GM10266 (cell line): ENCODE measurements at regions not wholly inside any gene's neighbourhood (a gene's known extent, or its start where the extent isn't known, plus 50 kb on each side); places are given as distances from the start of the nearest gene placed in this dataset.

Experiments used
- DNase-seq: peaks from one replicate; pipeline ENCODE4 v3.0.0; 2012; ENCODE audit errors: extremely low spot score
- CTCF ChIP-seq: IDR thresholded peaks from 2 replicates; pipeline ENCODE4 v1.5.1; 2012; ENCODE audit warnings: mild to moderate bottlenecking, low read depth; ENCODE audit not compliant: control insufficient read depth, insufficient read depth; ENCODE audit errors: missing control alignments

GRCh38 chr10:90464329-90464728 is 393.5 kb downstream of the HTR7 start:
- TF ChIP-seq CTCF, result no peak
- no peak for DNase-seq

- no peak for DNase-seq
These were observed 386.9 kb downstream of the HTR7 start for GRCh38 chr10:90470966-90471365.

GRCh38 chr10:90480466-90480865 is 377.4 kb downstream of the HTR7 start:
- TF ChIP-seq CTCF, result no peak
- DNase-seq, result no peak

More at GRCh38 chr10:90470966-90471365, 386.9 kb downstream of the HTR7 start:
- TF ChIP-seq CTCF, result no peak

GRCh38 chr10:90481326-90481923 is 376.4 kb downstream of the HTR7 start:
- no peak for DNase-seq

GRCh38 chr10:90484518-90484917 is 373.3 kb downstream of the HTR7 start:
- no peak for DNase-seq
- no peak for TF ChIP-seq CTCF

More at GRCh38 chr10:90481326-90481923, 376.4 kb downstream of the HTR7 start:
- no peak for TF ChIP-seq CTCF

GRCh38 chr10:90494183-90494582 is 363.7 kb downstream of the HTR7 start:
- DNase-seq, result no peak
- TF ChIP-seq CTCF, result no peak

- no peak for DNase-seq
- no peak for TF ChIP-seq CTCF
These were observed 353.7 kb downstream of the HTR7 start for GRCh38 chr10:90504172-90504571.
